Glutamatergic neuron (in vitro differentiated cells): ENCODE measurements at regions not wholly inside any gene's neighbourhood (a gene's known extent, or its start where the extent isn't known, plus 50 kb on each side); places are given as distances from the start of the nearest gene placed in this dataset.

Experiments
- DNase-seq: peaks from one replicate; pipeline ENCODE4 v3.0.0; 2022
- H3K27ac Mint-ChIP-seq: one replicate; pipeline ENCODE4 v1.8.0; 2020; ENCODE audit warnings: mild to moderate bottlenecking, mixed read lengths, inconsistent platforms; ENCODE audit not compliant: unreplicated experiment
- H3K27me3 Mint-ChIP-seq: one replicate; pipeline ENCODE4 v1.8.0; 2020; ENCODE audit warnings: mild to moderate bottlenecking, moderate library complexity, mixed read lengths, inconsistent platforms; ENCODE audit not compliant: unreplicated experiment
- H3K36me3 Mint-ChIP-seq: one replicate; pipeline ENCODE4 v1.8.0; 2020; ENCODE audit warnings: mild to moderate bottlenecking, mixed read lengths, inconsistent platforms; ENCODE audit not compliant: unreplicated experiment
- H3K4me1 Mint-ChIP-seq: one replicate; pipeline ENCODE4 v1.8.0; 2020; ENCODE audit warnings: mild to moderate bottlenecking, low read depth, mixed read lengths, inconsistent platforms; ENCODE audit not compliant: unreplicated experiment
- H3K4me3 Mint-ChIP-seq: one replicate; pipeline ENCODE4 v1.8.0; 2020; ENCODE audit warnings: mild to moderate bottlenecking, mixed read lengths, inconsistent platforms; ENCODE audit not compliant: unreplicated experiment
- H3K9me3 Mint-ChIP-seq: one replicate; pipeline ENCODE4 v1.8.0; 2020; ENCODE audit warnings: mild to moderate bottlenecking, moderate library complexity, mixed read lengths, inconsistent platforms; ENCODE audit not compliant: unreplicated experiment
- TF ChIP-seq, protein P1 (sequence below): fragments of 200-600 bp; sonication (generic); IDR thresholded peaks from one replicate; pipeline ENCODE4 v1.5.0; 2021; ENCODE audit not compliant: partially characterized antibody, unreplicated experiment

DNA sequence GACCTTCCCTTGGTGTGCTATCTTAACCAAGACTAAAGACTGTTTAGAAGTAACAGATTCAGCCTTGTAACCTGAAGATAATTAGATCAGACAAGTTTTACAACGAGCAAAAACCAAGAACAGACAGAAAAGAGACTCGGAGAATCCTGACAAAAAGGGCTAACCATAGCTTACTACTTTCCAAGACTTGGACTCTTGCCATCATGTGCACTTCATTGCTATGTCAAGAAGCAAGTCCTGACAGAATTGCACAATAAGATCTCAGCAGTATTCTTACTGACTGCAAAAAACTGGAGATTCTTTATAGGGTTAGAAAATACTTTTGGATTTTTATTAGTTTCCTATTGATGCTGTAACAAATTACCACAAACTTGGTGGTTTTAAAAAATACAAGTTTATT, 1539.0 kb upstream of the NUDT12 start:
- no peak for DNase-seq
- H3K9me3 Mint-ChIP-seq, result no peaks in the 10 kb centered on the region
- TF ChIP-seq, protein P1, sequence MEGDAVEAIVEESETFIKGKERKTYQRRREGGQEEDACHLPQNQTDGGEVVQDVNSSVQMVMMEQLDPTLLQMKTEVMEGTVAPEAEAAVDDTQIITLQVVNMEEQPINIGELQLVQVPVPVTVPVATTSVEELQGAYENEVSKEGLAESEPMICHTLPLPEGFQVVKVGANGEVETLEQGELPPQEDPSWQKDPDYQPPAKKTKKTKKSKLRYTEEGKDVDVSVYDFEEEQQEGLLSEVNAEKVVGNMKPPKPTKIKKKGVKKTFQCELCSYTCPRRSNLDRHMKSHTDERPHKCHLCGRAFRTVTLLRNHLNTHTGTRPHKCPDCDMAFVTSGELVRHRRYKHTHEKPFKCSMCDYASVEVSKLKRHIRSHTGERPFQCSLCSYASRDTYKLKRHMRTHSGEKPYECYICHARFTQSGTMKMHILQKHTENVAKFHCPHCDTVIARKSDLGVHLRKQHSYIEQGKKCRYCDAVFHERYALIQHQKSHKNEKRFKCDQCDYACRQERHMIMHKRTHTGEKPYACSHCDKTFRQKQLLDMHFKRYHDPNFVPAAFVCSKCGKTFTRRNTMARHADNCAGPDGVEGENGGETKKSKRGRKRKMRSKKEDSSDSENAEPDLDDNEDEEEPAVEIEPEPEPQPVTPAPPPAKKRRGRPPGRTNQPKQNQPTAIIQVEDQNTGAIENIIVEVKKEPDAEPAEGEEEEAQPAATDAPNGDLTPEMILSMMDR, result no peak
- H3K4me3 Mint-ChIP-seq, result no peak overlapping the region
- H3K27ac Mint-ChIP-seq, result no peak overlapping the region
- no peaks in the 10 kb centered on the region for H3K4me1 Mint-ChIP-seq
- H3K36me3 Mint-ChIP-seq, result no peaks in the 10 kb centered on the region
- no peaks in the 10 kb centered on the region for H3K27me3 Mint-ChIP-seq

- Mint-ChIP-seq H3K4me1 (no peaks in the 10 kb centered on the region), H3K27ac (no peak overlapping the region), H3K9me3 (no peaks in the 10 kb centered on the region), H3K36me3 (no peaks in the 10 kb centered on the region), H3K27me3 (no peaks in the 10 kb centered on the region), H3K4me3 (no peak overlapping the region)
- TF ChIP-seq, protein P1, result no peak
- DNase-seq, result no peak
Observed at GRCh38 chr5:105088961-105089360, 1526.4 kb upstream of the NUDT12 start.

GRCh38 chr5:105088102-105088501, 1525.5 kb upstream of the NUDT12 start:
- Mint-ChIP-seq H3K27ac (no peak overlapping the region), H3K36me3 (no peaks in the 10 kb centered on the region), H3K9me3 (no peaks in the 10 kb centered on the region), H3K4me1 (no peaks in the 10 kb centered on the region), H3K4me3 (no peak overlapping the region), H3K27me3 (no peaks in the 10 kb centered on the region)
- DNase-seq, result no peak
- TF ChIP-seq, protein P1, result no peak

- no peak for DNase-seq
- no peaks in the 10 kb centered on the region for H3K4me1 Mint-ChIP-seq
- no peaks in the 10 kb centered on the region for H3K9me3 Mint-ChIP-seq
- no peaks in the 10 kb centered on the region for H3K27me3 Mint-ChIP-seq
- TF ChIP-seq, protein P1, result no peak
- H3K36me3 Mint-ChIP-seq, result peaks cover 4% of the 10 kb centered on the region
- no peak overlapping the region for H3K27ac Mint-ChIP-seq
- no peak overlapping the region for H3K4me3 Mint-ChIP-seq
Observed at GRCh38 chr5:105057893-105058292, 1495.3 kb upstream of the NUDT12 start.

DNA sequence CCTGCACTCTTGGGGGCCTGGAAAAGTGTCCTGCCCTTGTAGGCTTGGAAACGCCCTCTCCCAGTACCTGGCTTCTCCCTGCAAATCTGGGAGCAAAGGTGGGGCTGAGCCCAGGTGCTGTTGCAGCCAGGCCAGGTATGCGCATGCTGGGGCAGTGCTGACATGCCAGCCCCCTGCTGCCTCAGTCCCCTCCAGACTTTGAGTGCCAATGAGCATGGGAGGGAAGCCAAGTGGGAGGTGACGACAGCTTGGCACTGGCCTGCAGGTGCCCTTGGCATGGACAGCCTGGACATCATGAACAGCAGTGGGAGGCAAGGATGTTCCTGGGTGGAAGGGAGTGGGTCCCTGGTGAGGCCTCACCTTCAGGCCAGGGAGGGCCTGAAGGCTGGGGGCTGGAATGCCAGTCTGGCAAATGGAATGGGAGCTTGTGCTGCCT, 1494.4 kb upstream of the NUDT12 start:
- no peak for DNase-seq
- no peak overlapping the region for H3K27ac Mint-ChIP-seq
- H3K9me3 Mint-ChIP-seq, result no peaks in the 10 kb centered on the region
- H3K36me3 Mint-ChIP-seq, result peaks cover 4% of the 10 kb centered on the region
- TF ChIP-seq, protein P1, result no peak
- H3K27me3 Mint-ChIP-seq, result peaks cover 3% of the 10 kb centered on the region
- H3K4me1 Mint-ChIP-seq, result no peaks in the 10 kb centered on the region
- H3K4me3 Mint-ChIP-seq, result no peak overlapping the region
